Neural cell (in vitro differentiated cells): ENCODE measurements at regions not wholly inside any gene's neighbourhood (a gene's known extent, or its start where the extent isn't known, plus 50 kb on each side); places are given as distances from the start of the nearest gene placed in this dataset.

Experiments used
- H2AFZ ChIP-seq: fragments of 200-600, 300-800 bp; sonication (generic), shearing (Covaris generic); 2 replicates; pipeline ENCODE4 v1.6.0; 2014; ENCODE audit warnings: low read depth, mild to moderate bottlenecking, antibody characterized with exemption, low read length, moderate library complexity
- H3F3A ChIP-seq: fragments of 200-600 bp; shearing (Covaris generic); 2 replicates; pipeline ENCODE4 v1.6.1; 2016; ENCODE audit warnings: mild to moderate bottlenecking, moderate library complexity, mixed read lengths, antibody characterized with exemption, low read length; ENCODE audit not compliant: insufficient read depth, poor library complexity, severe bottlenecking
- H3K27ac ChIP-seq: fragments of 200-600, 300-800 bp; sonication (generic), shearing (Covaris generic); 2 replicates; pipeline ENCODE4 v1.5.1; 2014; ENCODE audit warnings: mild to moderate bottlenecking, low read length, moderate library complexity
- H3K27me3 ChIP-seq: fragments of 300-800, 200-600 bp; sonication (generic), shearing (Covaris generic); 2 replicates; pipeline ENCODE4 v1.6.0; 2014; ENCODE audit warnings: mild to moderate bottlenecking, low read depth, low read length, moderate library complexity; ENCODE audit not compliant: insufficient read depth
- H3K36me3 ChIP-seq: fragments of 300-800, 200-600 bp; sonication (generic), shearing (Covaris generic); 2 replicates; pipeline ENCODE4 v1.5.1; 2014; ENCODE audit warnings: mild to moderate bottlenecking, antibody characterized with exemption, low read length, moderate library complexity; ENCODE audit not compliant: insufficient read depth
- H3K4me2 ChIP-seq: fragments of 300-800, 200-600 bp; sonication (generic), shearing (Covaris generic); 2 replicates; pipeline ENCODE4 v1.6.0; 2014; ENCODE audit warnings: mild to moderate bottlenecking, low read length
- H3K4me3 ChIP-seq: fragments of 300-800, 200-600 bp; sonication (generic), shearing (Covaris generic); 2 replicates; pipeline ENCODE4 v1.5.1; 2014; ENCODE audit warnings: mild to moderate bottlenecking, low read length, moderate library complexity
- H3K79me2 ChIP-seq: fragments of 200-600 bp; shearing (Covaris generic); replicated peaks from 2 replicates; pipeline ENCODE4 v1.6.0; 2014; ENCODE audit warnings: mild to moderate bottlenecking, low read length, moderate library complexity; ENCODE audit not compliant: insufficient read depth
- H3K9ac ChIP-seq: fragments of 300-800, 200-600 bp; sonication (generic), shearing (Covaris generic); 2 replicates; pipeline ENCODE4 v1.6.1; 2016; ENCODE audit warnings: mild to moderate bottlenecking, low read length, mixed read lengths
- H3K9me2 ChIP-seq: fragments of 200-600 bp; shearing (Covaris generic); 2 replicates; pipeline ENCODE4 v1.6.1; 2016; ENCODE audit warnings: mild to moderate bottlenecking, low read length, mixed read lengths; ENCODE audit not compliant: insufficient read depth
- H3K9me3 ChIP-seq: fragments of 200-600, 300-800 bp; sonication (generic), shearing (Covaris generic); 2 replicates; pipeline ENCODE4 v1.6.1; 2016; ENCODE audit warnings: mild to moderate bottlenecking, mixed run types, low read length, moderate library complexity, mixed read lengths
- H4K20me1 ChIP-seq: fragments of 200-600 bp; shearing (Covaris generic); 2 replicates; pipeline ENCODE4 v1.6.1; 2016; ENCODE audit warnings: mild to moderate bottlenecking, mixed run types; ENCODE audit not compliant: insufficient read depth
- CTCF ChIP-seq: fragments of 450-650 bp; IDR thresholded peaks from 2 replicates; pipeline ENCODE4 v1.5.1; 2014; ENCODE audit warnings: antibody characterized with exemption, mild to moderate bottlenecking, moderate library complexity; ENCODE audit not compliant: poor library complexity, severe bottlenecking
- EP300 ChIP-seq: fragments of 450-650 bp; conservative IDR thresholded peaks from 2 replicates; pipeline ENCODE4 v1.6.1; 2014; ENCODE audit warnings: antibody characterized with exemption, mild to moderate bottlenecking, moderate library complexity; ENCODE audit not compliant: poor library complexity, severe bottlenecking
- EZH2 ChIP-seq: fragments of 200-600, 300-800 bp; shearing (Covaris generic), sonication (generic); IDR thresholded peaks from 2 replicates; pipeline ENCODE4 v1.6.1; 2014; ENCODE audit warnings: antibody characterized with exemption, low read length, borderline replicate concordance, mild to moderate bottlenecking; ENCODE audit not compliant: insufficient read depth, poor library complexity, severe bottlenecking
- MXI1 ChIP-seq: fragments of 450-650 bp; conservative IDR thresholded peaks from 2 replicates; pipeline ENCODE4 v1.6.1; 2014; ENCODE audit warnings: antibody characterized with exemption, mild to moderate bottlenecking; ENCODE audit not compliant: poor library complexity, severe bottlenecking
- POLR2AphosphoS5 ChIP-seq: IDR thresholded peaks from 2 replicates; pipeline ENCODE4 v1.6.1; 2012
- RAD21 ChIP-seq: fragments of 450-650 bp; conservative IDR thresholded peaks from 2 replicates; pipeline ENCODE4 v1.6.1; 2014; ENCODE audit warnings: antibody characterized with exemption, mild to moderate bottlenecking, moderate library complexity
- REST ChIP-seq: IDR thresholded peaks from 2 replicates; pipeline ENCODE4 v1.6.1; 2012; ENCODE audit warnings: borderline replicate concordance
- SMC3 ChIP-seq: fragments of 450-650 bp; conservative IDR thresholded peaks from 2 replicates; pipeline ENCODE4 v1.6.1; 2014; ENCODE audit warnings: antibody characterized with exemption, mild to moderate bottlenecking, moderate library complexity; ENCODE audit not compliant: poor library complexity
- TAF1 ChIP-seq: IDR thresholded peaks from 2 replicates; pipeline ENCODE4 v1.6.1; 2012; ENCODE audit warnings: low read depth

GRCh38 chr7:12927635-12928434 is 240.4 kb downstream of the ARL4A start:
- H3K79me2 ChIP-seq = no peaks in the 10 kb centered on the region
- no peak overlapping the region for H2AFZ ChIP-seq
- H3K4me3 ChIP-seq = no peak overlapping the region

More at GRCh38 chr7:12927635-12928434, 240.4 kb downstream of the ARL4A start:
- no peaks in the 10 kb centered on the region for H3K36me3 ChIP-seq
- no peaks in the 10 kb centered on the region for H3F3A ChIP-seq
- no peak overlapping the region for H3K4me2 ChIP-seq
- no peaks in the 10 kb centered on the region for H3K9me2 ChIP-seq
- H3K27ac ChIP-seq = no peak overlapping the region
- H3K9ac ChIP-seq = no peak overlapping the region
- no peaks in the 10 kb centered on the region for H4K20me1 ChIP-seq
- TF ChIP-seq RAD21 (no peak), CTCF (no peak), REST (no peak), POLR2AphosphoS5 (no peak), EP300 (no peak), TAF1 (no peak), EZH2 (no peak), SMC3 (no peak), MXI1 (no peak)
- H3K9me3 ChIP-seq = no peaks in the 10 kb centered on the region
- no peaks in the 10 kb centered on the region for H3K27me3 ChIP-seq
